ENCODE measurements at regions not wholly inside any gene's neighbourhood (a gene's known extent, or its start where the extent isn't known, plus 50 kb on each side); places are given as distances from the start of the nearest gene placed in this dataset.

GRCh38 chr4:149112109-149112508 is 669.9 kb upstream of the NR3C2 start:
- Histone ChIP-seq H3K4me3 (no peak overlapping the region), H3K9me3 (no peaks in the 10 kb centered on the region), H3K36me3 (no peaks in the 10 kb centered on the region), H3K4me1 (no peaks in the 10 kb centered on the region), H3K27me3 (no peaks in the 10 kb centered on the region), H3K27ac (no peak overlapping the region)
- in situ Hi-C loops (cut with MboI; ENCODE audit: low sequenced_read_pairs in 4 of 4): no loop called here
- ATAC-seq: no peak
- no peak for DNase-seq
- intact Hi-C loops (cut with DNase I; ENCODE audit: low total_unique reads): no loop called here
- TF ChIP-seq POLR2A (IDR thresholded peaks at IDR 0.05): no peak
- TF ChIP-seq CTCF (IDR thresholded peaks at IDR 0.05 in 4 of 5, conservative IDR thresholded peaks at IDR 0.05 in 1 of 5): no peak

- no peak overlapping the region for H3K4me3 ChIP-seq
- no peaks in the 10 kb centered on the region for H3K9me3 ChIP-seq
- in situ Hi-C loops (cut with MboI; ENCODE audit: low sequenced_read_pairs in 4 of 4): no loop called here
- no peak for ATAC-seq
- H3K27ac ChIP-seq: no peak overlapping the region
- DNase-seq: no peak
- H3K36me3 ChIP-seq: no peaks in the 10 kb centered on the region
- no peaks in the 10 kb centered on the region for H3K27me3 ChIP-seq
- intact Hi-C loops (cut with DNase I; ENCODE audit: low total_unique reads): no loop called here
- H3K4me1 ChIP-seq: no peaks in the 10 kb centered on the region
- TF ChIP-seq POLR2A (IDR thresholded peaks at IDR 0.05) (no peak), CTCF (IDR thresholded peaks at IDR 0.05 in 4 of 5, conservative IDR thresholded peaks at IDR 0.05 in 1 of 5) (no peak)
Observed at GRCh38 chr4:149110481-149110880, 668.3 kb upstream of the NR3C2 start.

DNA sequence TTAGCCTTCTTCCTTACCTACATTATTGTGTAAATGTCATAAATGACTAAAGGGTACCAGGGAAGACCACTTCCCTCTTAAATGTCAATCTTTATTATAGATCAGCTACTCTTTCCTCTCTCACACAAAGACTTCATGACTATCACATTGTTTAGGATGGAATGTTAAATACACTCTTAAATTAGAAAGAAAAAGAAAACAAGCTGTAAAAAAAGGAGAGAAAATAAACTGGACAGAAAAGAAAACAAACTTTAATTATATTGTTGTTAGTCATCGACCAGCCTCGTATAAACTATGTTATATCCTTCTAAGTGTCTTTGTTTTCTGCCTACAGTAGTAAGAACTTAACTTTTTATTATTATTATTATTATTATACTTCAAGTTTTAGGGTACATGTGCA is 666.4 kb upstream of the NR3C2 start:
- DNase-seq (no peak), ATAC-seq (no peak)
- no peaks in the 10 kb centered on the region for H3K27me3 ChIP-seq
- no peak overlapping the region for H3K4me3 ChIP-seq
- intact Hi-C loops (cut with DNase I; ENCODE audit: low total_unique reads): no loop called here
- TF ChIP-seq POLR2A (IDR thresholded peaks at IDR 0.05) (no peak), CTCF (IDR thresholded peaks at IDR 0.05 in 4 of 5, conservative IDR thresholded peaks at IDR 0.05 in 1 of 5) (no peak)
- no peaks in the 10 kb centered on the region for H3K9me3 ChIP-seq
- H3K4me1 ChIP-seq: no peaks in the 10 kb centered on the region
- in situ Hi-C loops (cut with MboI; ENCODE audit: low sequenced_read_pairs in 4 of 4): no loop called here
- no peak overlapping the region for H3K27ac ChIP-seq
- no peaks in the 10 kb centered on the region for H3K36me3 ChIP-seq

- Histone ChIP-seq H3K36me3 (no peaks in the 10 kb centered on the region), H3K27me3 (no peaks in the 10 kb centered on the region), H3K4me1 (no peaks in the 10 kb centered on the region), H3K9me3 (no peaks in the 10 kb centered on the region), H3K27ac (no peak overlapping the region), H3K4me3 (no peak overlapping the region)
- in situ Hi-C loops (cut with MboI; ENCODE audit: low sequenced_read_pairs in 4 of 4) (no loop called here), intact Hi-C loops (cut with DNase I; ENCODE audit: low total_unique reads) (no loop called here)
- ATAC-seq: no peak
- TF ChIP-seq CTCF (IDR thresholded peaks at IDR 0.05 in 4 of 5, conservative IDR thresholded peaks at IDR 0.05 in 1 of 5): no peak
- TF ChIP-seq POLR2A (IDR thresholded peaks at IDR 0.05): no peak
- no peak for DNase-seq
Observed at GRCh38 chr4:149102765-149103164, 660.6 kb upstream of the NR3C2 start.

GRCh38 chr4:149101649-149102048 is 659.4 kb upstream of the NR3C2 start:
- Histone ChIP-seq H3K4me1 (no peaks in the 10 kb centered on the region), H3K27ac (no peak overlapping the region), H3K27me3 (no peaks in the 10 kb centered on the region), H3K9me3 (peaks cover 0 to 3% (median 0%) of the 10 kb centered on the region in 3 donors), H3K36me3 (no peaks in the 10 kb centered on the region), H3K4me3 (no peak overlapping the region)
- in situ Hi-C loops (cut with MboI; ENCODE audit: low sequenced_read_pairs in 4 of 4): no loop called here
- intact Hi-C loops (cut with DNase I; ENCODE audit: low total_unique reads): no loop called here
- DNase-seq: no peak
- no peak for ATAC-seq
- no peak for TF ChIP-seq CTCF (IDR thresholded peaks at IDR 0.05 in 4 of 5, conservative IDR thresholded peaks at IDR 0.05 in 1 of 5)
- no peak for TF ChIP-seq POLR2A (IDR thresholded peaks at IDR 0.05)

All from gastrocnemius medialis (tissue), 4 donors.